ENCODE measurements at regions not wholly inside any gene's neighbourhood (a gene's known extent, or its start where the extent isn't known, plus 50 kb on each side); places are given as distances from the start of the nearest gene placed in this dataset.

GRCh38 chr15:95804484-95804883, 526.0 kb upstream of the NR2F2 start:
- Histone ChIP-seq H3K79me2 (ENCODE audit: control insufficient read depth, insufficient read depth, low read length) (no peaks in the 10 kb centered on the region), H3K36me3 (ENCODE audit: control insufficient read depth in 2 of 2, extremely low read depth in 1 of 2, insufficient read depth in 2 of 2, low read length in 2 of 2) (no peaks in the 10 kb centered on the region), H3K9me1 (ENCODE audit: control insufficient read depth, extremely low read depth, insufficient read depth, low read length) (no peaks in the 10 kb centered on the region), H3K4me2 (ENCODE audit: control insufficient read depth, extremely low read depth, insufficient read depth, low read depth, low read length) (no peak overlapping the region), H3K27me3 (ENCODE audit: control insufficient read depth, extremely low read depth, insufficient read depth, low read length) (no peaks in the 10 kb centered on the region), H3K9me3 (ENCODE audit: control insufficient read depth, low read depth, low read length) (no peaks in the 10 kb centered on the region), H3K4me1 (ENCODE audit: control insufficient read depth, extremely low read depth, insufficient read depth, low read length) (no peaks in the 10 kb centered on the region), H3K27ac (ENCODE audit: control insufficient read depth, insufficient read depth, low read length) (no peak overlapping the region), H2AFZ (ENCODE audit: control insufficient read depth, low read length) (no peak overlapping the region), H3K9ac (ENCODE audit: control insufficient read depth, extremely low read depth, insufficient read depth, low read length) (no peak overlapping the region), H4K20me1 (ENCODE audit: control insufficient read depth, extremely low read depth, insufficient read depth, low read length) (no peaks in the 10 kb centered on the region), H3K4me3 (ENCODE audit: control insufficient read depth in 2 of 3, extremely low read depth in 1 of 3, insufficient read depth in 2 of 3, low read depth in 1 of 3, low read length in 3 of 3) (no peak overlapping the region)
- FAIRE-seq, result no peak
- dilution Hi-C loops (cut with MboI; ENCODE audit: extremely low pct_ligation_motif_present, low sequenced_read_pairs), result no loop called here
- DNase-seq (ENCODE audit: low read depth, low spot score), result no peak
- TF ChIP-seq CTCF (optimal IDR thresholded peaks at IDR 0.05 in 1 of 3, IDR thresholded peaks at IDR 0.05 in 1 of 3, conservative IDR thresholded peaks at IDR 0.05 in 1 of 3; ENCODE audit: extremely low read depth in 1 of 3, insufficient read depth in 2 of 3, low read length in 3 of 3), result no peak
- no peak for TF ChIP-seq EZH2 (IDR thresholded peaks at IDR 0.05; ENCODE audit: low read length)

- Histone ChIP-seq H3K4me1 (ENCODE audit: control insufficient read depth, extremely low read depth, insufficient read depth, low read length) (no peaks in the 10 kb centered on the region), H3K4me2 (ENCODE audit: control insufficient read depth, extremely low read depth, insufficient read depth, low read depth, low read length) (no peak overlapping the region), H4K20me1 (ENCODE audit: control insufficient read depth, extremely low read depth, insufficient read depth, low read length) (no peaks in the 10 kb centered on the region), H3K36me3 (ENCODE audit: control insufficient read depth in 2 of 2, extremely low read depth in 1 of 2, insufficient read depth in 2 of 2, low read length in 2 of 2) (no peaks in the 10 kb centered on the region), H3K9ac (ENCODE audit: control insufficient read depth, extremely low read depth, insufficient read depth, low read length) (no peak overlapping the region), H3K4me3 (ENCODE audit: control insufficient read depth in 2 of 3, extremely low read depth in 1 of 3, insufficient read depth in 2 of 3, low read depth in 1 of 3, low read length in 3 of 3) (no peak overlapping the region), H3K9me3 (ENCODE audit: control insufficient read depth, low read depth, low read length) (no peaks in the 10 kb centered on the region), H3K9me1 (ENCODE audit: control insufficient read depth, extremely low read depth, insufficient read depth, low read length) (no peaks in the 10 kb centered on the region), H2AFZ (ENCODE audit: control insufficient read depth, low read length) (no peak overlapping the region), H3K79me2 (ENCODE audit: control insufficient read depth, insufficient read depth, low read length) (no peaks in the 10 kb centered on the region), H3K27ac (ENCODE audit: control insufficient read depth, insufficient read depth, low read length) (no peak overlapping the region), H3K27me3 (ENCODE audit: control insufficient read depth, extremely low read depth, insufficient read depth, low read length) (no peaks in the 10 kb centered on the region)
- dilution Hi-C loops (cut with MboI; ENCODE audit: extremely low pct_ligation_motif_present, low sequenced_read_pairs), result no loop called here
- no peak for TF ChIP-seq CTCF (optimal IDR thresholded peaks at IDR 0.05 in 1 of 3, IDR thresholded peaks at IDR 0.05 in 1 of 3, conservative IDR thresholded peaks at IDR 0.05 in 1 of 3; ENCODE audit: extremely low read depth in 1 of 3, insufficient read depth in 2 of 3, low read length in 3 of 3)
- no peak for TF ChIP-seq EZH2 (IDR thresholded peaks at IDR 0.05; ENCODE audit: low read length)
- DNase-seq (ENCODE audit: low read depth, low spot score) (no peak), FAIRE-seq (no peak)
Observed at GRCh38 chr15:95812491-95812890, 518.0 kb upstream of the NR2F2 start.

Data from keratinocyte (primary cell).